ENCODE measurements at regions not wholly inside any gene's neighbourhood (a gene's known extent, or its start where the extent isn't known, plus 50 kb on each side); places are given as distances from the start of the nearest gene placed in this dataset.
"Not testable (repeated sequence)": the region's sequence is repeated elsewhere in the genome, so short reads cannot be mapped to it uniquely, and the experiment has no call there.

- FAIRE-seq (no peak), DNase-seq (ENCODE audit: extremely low spot score, insufficient read length, low read depth) (no peak)
Measured at GRCh38 chr14:25699981-25700380, 650.0 kb upstream of the STXBP6 start.

DNA sequence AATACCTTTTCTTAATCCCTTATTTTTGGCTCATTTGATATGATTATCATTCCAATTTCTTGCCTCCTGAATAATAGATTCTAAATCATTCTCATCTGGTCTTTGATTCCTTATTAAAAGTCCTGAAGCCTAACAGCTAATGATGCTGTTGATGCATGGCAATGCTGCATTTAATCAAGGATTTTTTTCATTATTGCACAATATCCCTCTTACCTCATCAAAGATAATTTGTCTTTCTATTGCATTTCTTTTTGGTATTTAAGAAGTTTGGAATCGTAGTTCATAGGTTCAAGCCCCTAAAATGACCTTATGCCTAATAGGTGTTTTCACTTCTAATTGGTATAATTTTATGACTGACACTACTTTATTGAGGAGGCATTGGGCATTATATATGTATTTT, 648.2 kb upstream of the STXBP6 start:
- no peak for FAIRE-seq
- no peak for DNase-seq (ENCODE audit: extremely low spot score, insufficient read length, low read depth)

DNA sequence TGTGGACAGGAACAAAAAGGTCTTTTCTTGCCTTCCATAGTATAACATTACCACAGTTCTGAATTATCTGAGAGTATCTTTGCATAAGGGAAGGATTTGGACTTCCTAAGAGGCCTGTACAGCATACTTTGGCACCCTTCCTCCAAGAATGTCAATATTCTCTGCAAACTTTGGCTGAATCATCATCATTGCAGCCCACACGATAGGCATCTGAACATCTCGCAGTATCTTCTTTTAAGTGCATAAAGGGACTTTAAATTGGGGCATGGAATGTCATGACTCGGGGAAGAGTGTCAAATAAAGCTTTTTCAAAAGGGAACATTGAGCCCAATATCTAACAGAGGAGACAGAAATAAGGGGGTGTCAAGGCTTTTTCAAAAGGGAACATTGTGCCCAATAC, 646.2 kb upstream of the STXBP6 start:
- FAIRE-seq: no peak
- DNase-seq (ENCODE audit: extremely low spot score, insufficient read length, low read depth): no peak

- DNase-seq (ENCODE audit: extremely low spot score, insufficient read length, low read depth) (no peak), FAIRE-seq (no peak)
Measured at GRCh38 chr14:25685004-25685403, 635.1 kb upstream of the STXBP6 start.

DNA sequence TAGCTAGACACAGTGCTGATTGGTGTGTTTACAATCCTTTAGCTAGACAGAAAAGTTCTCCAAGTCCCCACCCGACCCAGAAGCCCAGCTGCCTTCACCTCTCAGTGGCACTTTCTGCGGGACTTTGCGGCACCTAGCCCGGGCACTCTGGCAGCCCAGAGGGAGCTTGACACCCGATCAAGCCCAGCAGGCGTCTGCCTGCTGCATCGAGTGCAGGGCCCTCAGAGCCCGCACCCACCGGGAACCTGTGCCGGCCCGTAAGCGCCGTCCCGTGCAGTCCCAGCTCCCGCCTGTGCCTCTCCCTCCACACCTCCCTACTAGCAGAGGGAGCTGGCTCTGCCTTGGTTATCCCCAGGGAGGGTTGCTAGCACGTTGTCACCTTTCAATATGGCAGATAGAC, 631.0 kb upstream of the STXBP6 start:
- no peak for DNase-seq (ENCODE audit: extremely low spot score, insufficient read length, low read depth)
- no peak for FAIRE-seq

DNA sequence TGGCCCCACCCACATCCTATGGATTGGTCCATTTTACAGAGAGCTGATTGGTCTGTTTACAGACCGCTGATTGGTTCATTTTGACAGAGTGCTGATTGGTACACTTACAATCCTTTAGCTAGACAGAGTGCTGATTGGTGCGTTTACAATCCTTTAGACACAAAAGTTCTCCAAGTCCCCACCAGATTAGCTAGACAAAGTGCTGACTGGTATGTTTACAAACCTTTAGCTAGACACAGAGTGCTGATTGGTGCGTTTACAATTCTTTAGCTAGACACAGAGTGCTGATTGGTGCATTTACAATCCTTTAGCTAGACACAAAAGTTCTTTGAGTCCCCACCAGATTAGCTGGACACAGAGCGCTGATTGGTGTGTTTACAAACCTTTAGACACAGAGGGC, 630.6 kb upstream of the STXBP6 start:
- FAIRE-seq; DNase-seq (ENCODE audit: extremely low spot score, insufficient read length, low read depth): not testable (repeated sequence)

- FAIRE-seq (no peak), DNase-seq (ENCODE audit: extremely low spot score, insufficient read length, low read depth) (no peak)
Measured at GRCh38 chr14:25677111-25677510, 627.2 kb upstream of the STXBP6 start.

DNA sequence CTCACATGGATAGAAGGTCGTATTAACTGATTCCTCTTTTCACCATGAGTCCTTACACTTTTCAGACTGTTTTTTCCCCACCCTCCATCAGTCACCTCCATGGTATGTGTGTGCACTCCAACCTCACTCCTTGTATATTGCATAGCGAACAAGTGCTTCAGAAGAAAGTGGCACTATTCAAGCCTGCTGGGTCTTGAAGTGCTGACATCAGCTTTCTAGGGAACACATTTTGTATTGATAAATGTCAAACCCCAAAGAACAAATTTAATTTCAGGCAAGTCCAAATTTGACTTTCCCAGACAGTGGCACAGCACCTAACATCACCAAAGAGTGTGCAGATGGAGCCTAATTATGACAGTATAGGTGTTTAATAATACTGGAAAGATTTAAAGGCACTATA, 617.4 kb upstream of the STXBP6 start:
- DNase-seq (ENCODE audit: extremely low spot score, insufficient read length, low read depth): no peak
- no peak for FAIRE-seq

- no peak for FAIRE-seq
- DNase-seq (ENCODE audit: extremely low spot score, insufficient read length, low read depth): no peak
Measured at GRCh38 chr14:25666877-25667276, 616.9 kb upstream of the STXBP6 start.

- DNase-seq (ENCODE audit: extremely low spot score, insufficient read length, low read depth) (no peak), FAIRE-seq (no peak)
Measured at GRCh38 chr14:25658988-25659387, 609.0 kb upstream of the STXBP6 start.

DNA sequence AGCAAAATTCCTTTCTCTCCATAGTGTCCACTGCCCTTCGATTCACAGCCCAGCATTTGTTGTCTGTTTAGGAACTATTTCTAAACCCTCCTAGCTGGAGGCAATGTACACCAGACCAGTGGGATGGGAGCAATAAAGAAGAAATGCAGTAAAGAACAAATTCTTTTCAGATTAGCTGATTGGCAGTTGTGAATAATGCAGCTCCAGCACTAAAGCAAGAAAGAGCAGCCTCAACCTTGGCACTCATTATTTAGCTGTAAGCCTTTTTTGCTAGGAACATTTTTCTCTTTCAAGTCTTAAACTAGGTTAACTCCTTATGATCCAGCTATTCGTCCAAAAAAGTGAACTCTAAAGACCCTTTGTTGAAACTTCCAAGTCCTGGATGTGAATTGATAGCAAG, 580.5 kb upstream of the STXBP6 start:
- no peak for DNase-seq (ENCODE audit: extremely low spot score, insufficient read length, low read depth)
- FAIRE-seq: no peak

DNA sequence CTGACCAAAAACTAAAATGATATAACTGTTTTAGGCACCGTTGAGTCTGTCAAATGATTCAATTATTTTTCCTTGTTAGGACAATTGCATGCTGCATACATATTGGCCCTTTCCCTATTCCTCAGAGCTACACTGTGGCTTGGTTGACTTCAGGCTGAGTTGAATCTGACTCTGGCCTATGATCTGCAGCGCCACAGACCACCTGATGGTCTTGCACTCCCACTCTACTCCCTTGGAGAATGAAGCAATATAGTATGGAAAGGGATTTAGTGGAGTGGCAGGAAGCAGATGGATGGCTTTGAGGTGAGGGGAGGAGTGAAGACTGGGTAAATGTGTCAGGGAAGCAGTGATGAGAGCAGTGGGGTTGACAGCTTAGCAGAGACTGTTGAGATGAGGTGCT, 579.0 kb upstream of the STXBP6 start:
- FAIRE-seq (no peak), DNase-seq (ENCODE audit: extremely low spot score, insufficient read length, low read depth) (no peak)

DNA sequence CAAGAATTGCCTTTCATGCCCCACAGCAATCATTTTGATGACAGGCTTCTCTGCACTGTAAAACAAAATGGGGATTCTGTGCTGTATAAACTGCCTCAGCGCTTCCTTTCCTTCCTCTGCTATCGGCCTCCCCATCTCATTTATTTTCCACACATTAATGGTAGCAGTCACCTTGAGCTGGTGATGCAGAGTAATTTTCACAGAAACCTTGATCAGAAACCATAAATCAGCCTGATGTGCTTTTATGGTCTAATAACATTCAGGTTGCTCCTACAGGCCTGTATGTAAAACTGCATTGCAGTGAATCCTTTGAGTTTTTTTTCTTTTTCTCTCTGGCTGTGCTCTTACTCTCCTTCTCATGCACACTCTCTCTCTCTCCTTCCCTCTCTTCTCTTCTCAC, 578.4 kb upstream of the STXBP6 start:
- DNase-seq (ENCODE audit: extremely low spot score, insufficient read length, low read depth) (no peak), FAIRE-seq (no peak)

DNA sequence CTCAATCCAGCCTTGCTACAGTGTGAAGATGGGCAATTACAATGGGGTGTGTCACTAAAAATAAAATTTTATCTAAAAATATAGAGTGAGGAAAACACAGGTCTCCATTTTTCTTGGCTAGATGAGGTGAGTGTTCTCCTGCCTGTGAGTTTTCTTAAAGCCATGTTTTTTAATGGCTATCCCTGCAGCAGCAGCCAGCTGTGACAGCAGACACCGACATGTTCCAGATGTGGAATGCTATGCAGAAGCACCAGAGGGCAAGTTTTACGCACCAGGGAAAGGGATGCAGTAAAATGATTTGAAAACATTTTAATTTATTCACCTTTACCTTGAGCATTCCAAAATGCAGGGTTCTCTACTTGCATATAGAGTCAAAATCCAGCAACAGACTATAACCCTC, 577.0 kb upstream of the STXBP6 start:
- FAIRE-seq (no peak), DNase-seq (ENCODE audit: extremely low spot score, insufficient read length, low read depth) (no peak)

GRCh38 chr14:25622763-25623162, 572.8 kb upstream of the STXBP6 start:
- no peak for DNase-seq (ENCODE audit: extremely low spot score, insufficient read length, low read depth)
- FAIRE-seq: no peak

GRCh38 chr14:25620515-25620914, 570.6 kb upstream of the STXBP6 start:
- DNase-seq (ENCODE audit: extremely low spot score, insufficient read length, low read depth): no peak
- FAIRE-seq: no peak

GRCh38 chr14:25615174-25615573, 565.2 kb upstream of the STXBP6 start:
- no peak for DNase-seq (ENCODE audit: extremely low spot score, insufficient read length, low read depth)
- FAIRE-seq: no peak

- FAIRE-seq: no peak
- DNase-seq (ENCODE audit: extremely low spot score, insufficient read length, low read depth): no peak
Measured at GRCh38 chr14:25607192-25607591, 557.2 kb upstream of the STXBP6 start.

- no peak for FAIRE-seq
- no peak for DNase-seq (ENCODE audit: extremely low spot score, insufficient read length, low read depth)
Measured at GRCh38 chr14:25602106-25602505, 552.2 kb upstream of the STXBP6 start.

DNA sequence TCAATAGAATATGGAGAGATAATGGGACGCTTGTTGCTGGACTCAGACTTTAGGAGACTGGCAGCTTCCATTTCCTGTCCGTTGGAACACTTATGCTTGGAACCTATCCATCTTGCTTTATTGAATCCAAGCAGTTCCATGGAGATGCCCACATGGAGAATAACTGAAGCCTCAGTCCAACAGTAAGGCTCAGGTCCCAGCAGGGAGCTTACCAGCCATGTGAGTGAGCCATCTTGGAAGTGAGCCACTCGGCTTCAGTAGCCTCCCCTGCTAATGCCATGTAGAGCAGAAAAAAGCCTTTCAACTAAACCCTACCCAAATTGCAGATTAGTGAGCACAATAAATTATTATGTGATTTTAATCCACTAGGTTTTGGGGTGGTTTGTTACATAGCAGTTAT, 538.8 kb upstream of the STXBP6 start:
- FAIRE-seq (no peak), DNase-seq (ENCODE audit: extremely low spot score, insufficient read length, low read depth) (no peak)

- DNase-seq (ENCODE audit: extremely low spot score, insufficient read length, low read depth): no peak
- no peak for FAIRE-seq
Measured at GRCh38 chr14:25574628-25575325, 524.8 kb upstream of the STXBP6 start.

GRCh38 chr14:25570483-25570882, 520.5 kb upstream of the STXBP6 start:
- no peak for FAIRE-seq

DNA sequence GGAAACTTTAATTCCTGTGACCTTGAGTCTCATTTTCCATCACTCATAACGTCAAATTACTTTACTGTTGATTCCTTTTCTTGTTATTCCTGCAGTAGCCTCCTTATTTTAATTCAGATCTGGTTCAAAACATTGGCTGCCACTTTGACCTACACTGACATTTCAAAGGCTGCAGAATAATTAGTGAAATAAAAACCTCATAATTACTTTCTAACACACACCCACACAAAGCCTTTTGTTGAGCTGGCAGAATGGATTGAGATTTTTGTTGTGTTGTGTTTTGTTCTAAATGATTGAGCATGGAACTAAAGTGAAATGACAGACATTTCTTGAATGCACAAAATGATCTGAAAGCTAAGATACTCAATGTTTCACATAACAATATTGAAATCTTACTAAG, 507.5 kb upstream of the STXBP6 start:
- no peak for FAIRE-seq

More at GRCh38 chr14:25570483-25570882, 520.5 kb upstream of the STXBP6 start:
- DNase-seq (ENCODE audit: extremely low spot score, insufficient read length, low read depth): no peak

More for the DNA sequence above, 507.5 kb upstream of the STXBP6 start:
- no peak for DNase-seq (ENCODE audit: extremely low spot score, insufficient read length, low read depth)

Data from GM18507 (cell line).